Neural cell (in vitro differentiated cells): ENCODE measurements at regions not wholly inside any gene's neighbourhood (a gene's known extent, or its start where the extent isn't known, plus 50 kb on each side); places are given as distances from the start of the nearest gene placed in this dataset.

Experiments
- H2AFZ ChIP-seq: fragments of 200-600, 300-800 bp; sonication (generic), shearing (Covaris generic); 2 replicates; pipeline ENCODE4 v1.6.0; 2014; ENCODE audit warnings: low read depth, mild to moderate bottlenecking, antibody characterized with exemption, low read length, moderate library complexity
- H3F3A ChIP-seq: fragments of 200-600 bp; shearing (Covaris generic); 2 replicates; pipeline ENCODE4 v1.6.1; 2016; ENCODE audit warnings: mild to moderate bottlenecking, moderate library complexity, mixed read lengths, antibody characterized with exemption, low read length; ENCODE audit not compliant: insufficient read depth, poor library complexity, severe bottlenecking
- H3K27ac ChIP-seq: fragments of 200-600, 300-800 bp; sonication (generic), shearing (Covaris generic); 2 replicates; pipeline ENCODE4 v1.5.1; 2014; ENCODE audit warnings: mild to moderate bottlenecking, low read length, moderate library complexity
- H3K27me3 ChIP-seq: fragments of 300-800, 200-600 bp; sonication (generic), shearing (Covaris generic); 2 replicates; pipeline ENCODE4 v1.6.0; 2014; ENCODE audit warnings: mild to moderate bottlenecking, low read depth, low read length, moderate library complexity; ENCODE audit not compliant: insufficient read depth
- H3K36me3 ChIP-seq: fragments of 300-800, 200-600 bp; sonication (generic), shearing (Covaris generic); 2 replicates; pipeline ENCODE4 v1.5.1; 2014; ENCODE audit warnings: mild to moderate bottlenecking, antibody characterized with exemption, low read length, moderate library complexity; ENCODE audit not compliant: insufficient read depth
- H3K4me2 ChIP-seq: fragments of 300-800, 200-600 bp; sonication (generic), shearing (Covaris generic); 2 replicates; pipeline ENCODE4 v1.6.0; 2014; ENCODE audit warnings: mild to moderate bottlenecking, low read length
- H3K4me3 ChIP-seq: fragments of 300-800, 200-600 bp; sonication (generic), shearing (Covaris generic); 2 replicates; pipeline ENCODE4 v1.5.1; 2014; ENCODE audit warnings: mild to moderate bottlenecking, low read length, moderate library complexity
- H3K79me2 ChIP-seq: fragments of 200-600 bp; shearing (Covaris generic); replicated peaks from 2 replicates; pipeline ENCODE4 v1.6.0; 2014; ENCODE audit warnings: mild to moderate bottlenecking, low read length, moderate library complexity; ENCODE audit not compliant: insufficient read depth
- H3K9ac ChIP-seq: fragments of 300-800, 200-600 bp; sonication (generic), shearing (Covaris generic); 2 replicates; pipeline ENCODE4 v1.6.1; 2016; ENCODE audit warnings: mild to moderate bottlenecking, low read length, mixed read lengths
- H3K9me2 ChIP-seq: fragments of 200-600 bp; shearing (Covaris generic); 2 replicates; pipeline ENCODE4 v1.6.1; 2016; ENCODE audit warnings: mild to moderate bottlenecking, low read length, mixed read lengths; ENCODE audit not compliant: insufficient read depth
- H3K9me3 ChIP-seq: fragments of 200-600, 300-800 bp; sonication (generic), shearing (Covaris generic); 2 replicates; pipeline ENCODE4 v1.6.1; 2016; ENCODE audit warnings: mild to moderate bottlenecking, mixed run types, low read length, moderate library complexity, mixed read lengths
- H4K20me1 ChIP-seq: fragments of 200-600 bp; shearing (Covaris generic); 2 replicates; pipeline ENCODE4 v1.6.1; 2016; ENCODE audit warnings: mild to moderate bottlenecking, mixed run types; ENCODE audit not compliant: insufficient read depth
- CTCF ChIP-seq: fragments of 450-650 bp; IDR thresholded peaks from 2 replicates; pipeline ENCODE4 v1.5.1; 2014; ENCODE audit warnings: antibody characterized with exemption, mild to moderate bottlenecking, moderate library complexity; ENCODE audit not compliant: poor library complexity, severe bottlenecking
- EP300 ChIP-seq: fragments of 450-650 bp; conservative IDR thresholded peaks from 2 replicates; pipeline ENCODE4 v1.6.1; 2014; ENCODE audit warnings: antibody characterized with exemption, mild to moderate bottlenecking, moderate library complexity; ENCODE audit not compliant: poor library complexity, severe bottlenecking
- EZH2 ChIP-seq: fragments of 200-600, 300-800 bp; shearing (Covaris generic), sonication (generic); IDR thresholded peaks from 2 replicates; pipeline ENCODE4 v1.6.1; 2014; ENCODE audit warnings: antibody characterized with exemption, low read length, borderline replicate concordance, mild to moderate bottlenecking; ENCODE audit not compliant: insufficient read depth, poor library complexity, severe bottlenecking
- MXI1 ChIP-seq: fragments of 450-650 bp; conservative IDR thresholded peaks from 2 replicates; pipeline ENCODE4 v1.6.1; 2014; ENCODE audit warnings: antibody characterized with exemption, mild to moderate bottlenecking; ENCODE audit not compliant: poor library complexity, severe bottlenecking
- POLR2AphosphoS5 ChIP-seq: IDR thresholded peaks from 2 replicates; pipeline ENCODE4 v1.6.1; 2012
- RAD21 ChIP-seq: fragments of 450-650 bp; conservative IDR thresholded peaks from 2 replicates; pipeline ENCODE4 v1.6.1; 2014; ENCODE audit warnings: antibody characterized with exemption, mild to moderate bottlenecking, moderate library complexity
- REST ChIP-seq: IDR thresholded peaks from 2 replicates; pipeline ENCODE4 v1.6.1; 2012; ENCODE audit warnings: borderline replicate concordance
- SMC3 ChIP-seq: fragments of 450-650 bp; conservative IDR thresholded peaks from 2 replicates; pipeline ENCODE4 v1.6.1; 2014; ENCODE audit warnings: antibody characterized with exemption, mild to moderate bottlenecking, moderate library complexity; ENCODE audit not compliant: poor library complexity
- TAF1 ChIP-seq: IDR thresholded peaks from 2 replicates; pipeline ENCODE4 v1.6.1; 2012; ENCODE audit warnings: low read depth

GRCh38 chr22:48853627-48854240 is 973.9 kb downstream of the BRD1 start:
- H3F3A ChIP-seq = no peaks in the 10 kb centered on the region
- no peak overlapping the region for H3K27ac ChIP-seq
- no peak overlapping the region for H3K4me3 ChIP-seq
- no peaks in the 10 kb centered on the region for H3K9me3 ChIP-seq
- H3K9ac ChIP-seq = no peak overlapping the region
- H2AFZ ChIP-seq = no peak overlapping the region
- no peaks in the 10 kb centered on the region for H3K36me3 ChIP-seq
- no peaks in the 10 kb centered on the region for H3K27me3 ChIP-seq
- no peak overlapping the region for H3K4me2 ChIP-seq
- H3K9me2 ChIP-seq = no peaks in the 10 kb centered on the region
- H4K20me1 ChIP-seq = no peaks in the 10 kb centered on the region
- TF ChIP-seq TAF1 (no peak), RAD21 (no peak), REST (no peak), POLR2AphosphoS5 (no peak), CTCF (no peak), EP300 (no peak), EZH2 (no peak)
- H3K79me2 ChIP-seq = no peaks in the 10 kb centered on the region

- H3K27me3 ChIP-seq = no peaks in the 10 kb centered on the region
- no peak overlapping the region for H3K4me2 ChIP-seq
- no peaks in the 10 kb centered on the region for H3K36me3 ChIP-seq
- H3K27ac ChIP-seq = no peak overlapping the region
- no peaks in the 10 kb centered on the region for H3K79me2 ChIP-seq
- H3K9me3 ChIP-seq = no peaks in the 10 kb centered on the region
- H3K9me2 ChIP-seq = no peaks in the 10 kb centered on the region
- H3K9ac ChIP-seq = no peak overlapping the region
- no peaks in the 10 kb centered on the region for H4K20me1 ChIP-seq
- TF ChIP-seq EP300 (no peak), POLR2AphosphoS5 (no peak), CTCF (no peak), EZH2 (no peak), RAD21 (no peak), MXI1 (no peak), SMC3 (no peak), TAF1 (no peak), REST (no peak)
- no peak overlapping the region for H2AFZ ChIP-seq
- no peaks in the 10 kb centered on the region for H3F3A ChIP-seq
- H3K4me3 ChIP-seq = no peak overlapping the region
Observed at GRCh38 chr22:48851933-48852549, 975.6 kb downstream of the BRD1 start.
